Ureter (tissue), 1 donor: ENCODE measurements at regions not wholly inside any gene's neighbourhood (a gene's known extent, or its start where the extent isn't known, plus 50 kb on each side); places are given as distances from the start of the nearest gene placed in this dataset.
"Not testable (repeated sequence)": the region's sequence is repeated elsewhere in the genome, so short reads cannot be mapped to it uniquely, and the experiment has no call there.

Experiments used
- DNase-seq: peaks from one replicate; pipeline ENCODE4 v3.0.0-alpha.2; 2020; ENCODE audit warnings: low spot score
- donor health status: DM: yes; HTN: yes; CAD: no.

DNA sequence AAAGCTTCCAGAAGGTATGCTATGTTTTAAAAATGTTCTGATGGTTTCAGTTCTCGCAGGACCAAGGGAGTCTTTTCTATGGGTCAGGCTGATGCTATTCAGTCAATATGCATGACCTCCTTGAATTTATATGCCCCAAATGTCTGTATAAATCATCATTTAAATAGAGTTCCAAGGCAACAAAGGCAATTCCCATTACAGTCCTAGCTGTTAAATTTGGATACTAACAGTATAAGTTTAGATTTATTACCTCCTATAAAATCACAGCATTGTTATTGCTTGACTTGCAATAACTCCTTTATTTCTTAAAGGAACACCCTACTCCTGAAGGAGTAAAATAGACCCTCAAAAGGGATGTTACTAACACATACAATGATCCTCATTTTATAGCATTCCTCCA, 387.7 kb upstream of the CHD1 start:
- no peak for DNase-seq

DNA sequence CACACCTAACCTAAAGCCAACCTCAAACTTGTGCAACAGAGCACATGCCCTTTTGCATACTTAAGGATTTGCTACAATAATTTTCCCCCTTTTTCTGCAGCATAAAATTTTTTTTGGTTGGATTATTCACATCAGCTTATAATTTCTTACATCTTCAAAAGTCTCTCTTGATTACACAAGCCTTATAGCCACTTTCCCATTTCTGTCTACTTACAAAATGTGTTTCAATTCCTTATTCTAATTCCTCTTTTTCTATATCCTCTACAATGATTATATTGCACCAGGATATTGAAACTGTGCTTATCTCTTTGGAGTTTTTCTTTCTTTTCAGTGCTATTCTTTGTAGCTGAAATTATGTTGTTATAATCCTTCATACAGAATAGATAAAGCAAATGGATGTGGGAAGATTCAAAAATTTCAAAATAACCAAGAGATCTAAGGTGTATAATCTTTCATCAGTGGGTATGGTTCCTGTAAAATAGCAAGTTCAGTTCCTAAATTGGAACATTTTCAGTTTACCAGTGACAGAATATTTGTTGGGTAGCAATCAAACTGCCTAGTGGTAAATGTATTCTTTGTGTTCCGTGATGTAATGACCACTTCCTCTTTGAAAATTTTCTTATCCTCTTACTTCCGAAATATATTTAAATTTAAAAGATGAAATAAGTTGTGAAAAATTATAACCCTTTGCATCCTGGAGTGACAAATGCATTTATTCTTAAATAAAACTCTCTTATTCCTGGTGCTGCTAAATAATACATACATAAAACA, 386.8 kb upstream of the CHD1 start:
- DNase-seq: no peak

DNA sequence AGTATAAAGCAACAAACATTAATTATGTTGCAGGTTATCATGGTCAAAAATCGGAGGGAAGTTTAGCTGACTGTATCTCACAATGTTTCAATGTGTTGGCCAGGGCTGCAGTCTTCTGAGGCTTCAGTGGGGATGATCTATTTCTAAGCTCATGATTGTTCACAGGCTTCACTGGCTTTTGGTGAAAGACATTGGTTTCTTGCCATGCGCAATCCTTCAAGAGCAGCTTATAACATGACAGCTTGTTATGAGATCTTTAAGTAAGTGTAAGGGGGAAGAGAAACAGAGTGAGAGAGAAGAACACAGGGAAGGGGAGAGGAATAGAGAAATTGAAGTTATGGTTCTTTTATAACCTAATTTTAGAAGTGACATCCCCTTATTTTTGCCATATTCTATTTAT, 385.9 kb upstream of the CHD1 start:
- no peak for DNase-seq

DNA sequence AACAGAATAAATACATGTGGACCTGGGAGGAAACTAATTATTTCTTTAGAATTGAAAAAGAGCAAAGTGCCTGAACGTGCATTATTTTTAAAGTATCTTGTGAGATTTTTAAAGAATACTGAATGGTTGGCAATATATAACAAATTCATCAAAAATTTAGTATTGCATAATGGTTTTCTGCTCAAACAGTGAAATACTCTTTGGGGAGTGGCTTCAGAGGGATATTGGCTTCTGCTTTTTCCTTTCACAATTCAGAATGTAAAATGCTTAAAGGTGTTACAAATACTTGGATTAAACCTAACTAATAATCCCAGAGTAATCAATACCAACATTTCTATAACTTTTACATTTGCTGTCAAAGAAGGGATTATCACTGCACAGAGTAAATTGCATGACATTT, 379.3 kb upstream of the CHD1 start:
- DNase-seq: no peak

DNA sequence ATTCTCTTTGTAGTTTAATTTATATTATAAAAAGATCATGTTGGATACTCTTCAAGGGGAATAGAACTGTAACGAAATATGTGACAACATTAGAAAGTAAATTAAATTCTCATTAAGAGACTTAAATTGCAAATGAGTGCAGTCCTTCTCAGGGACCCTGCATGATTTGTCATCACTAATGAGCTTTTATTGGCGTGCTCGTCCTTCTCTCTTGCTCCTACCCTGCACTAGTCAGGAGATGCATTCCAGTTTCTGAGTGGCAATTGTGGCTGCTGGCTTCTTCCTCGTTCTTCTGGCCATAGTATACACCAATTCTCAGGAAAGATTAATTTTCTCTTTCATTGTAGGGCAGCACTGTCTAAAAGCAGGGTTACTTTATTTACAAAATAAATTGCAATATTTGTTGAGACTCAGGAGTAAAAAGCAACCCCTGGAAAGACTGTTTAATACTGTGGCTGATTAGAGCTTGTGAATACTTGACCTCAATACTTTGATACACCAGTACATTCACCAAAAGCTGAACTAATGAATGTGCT, 376.3 kb upstream of the CHD1 start:
- no peak for DNase-seq

DNA sequence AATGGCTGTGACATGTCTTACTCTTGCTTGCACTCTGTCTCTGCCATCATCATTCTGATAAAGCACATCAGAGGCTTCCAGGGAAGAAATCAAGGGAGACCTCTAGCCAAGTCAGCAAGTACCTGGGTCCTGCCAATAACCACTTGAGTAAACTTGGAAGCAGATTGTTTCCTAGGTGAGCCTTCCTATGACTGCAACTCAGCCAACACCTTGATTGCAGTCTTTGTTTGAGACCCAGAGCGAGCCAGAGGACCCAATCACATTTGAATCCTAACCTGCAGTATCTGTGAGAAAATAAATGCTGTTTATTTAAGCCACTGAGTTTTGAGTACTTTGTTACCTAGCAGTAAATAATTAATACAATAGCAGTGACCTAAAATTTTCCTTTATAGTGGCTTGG, 356.8 kb upstream of the CHD1 start:
- no peak for DNase-seq

DNA sequence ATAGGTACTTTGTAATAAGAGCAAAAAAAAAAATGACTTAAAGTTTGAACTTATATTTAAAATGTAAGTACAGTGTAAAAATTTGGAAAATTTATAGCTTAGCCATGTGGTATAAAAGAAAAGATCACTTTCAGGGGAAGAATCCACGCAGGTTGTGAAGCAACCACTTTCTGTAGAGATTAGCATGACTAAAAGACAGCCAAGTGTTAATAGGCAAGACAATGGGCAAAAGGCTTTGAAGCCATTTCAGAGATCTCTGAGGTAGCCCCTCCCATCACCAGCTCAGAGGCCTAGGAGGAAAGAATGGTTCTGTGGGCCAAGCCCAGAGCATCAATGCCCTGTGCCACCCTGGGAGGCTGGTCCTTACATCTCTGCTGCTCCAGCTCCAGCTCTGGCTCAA, 346.3 kb upstream of the CHD1 start:
- no peak for DNase-seq

DNA sequence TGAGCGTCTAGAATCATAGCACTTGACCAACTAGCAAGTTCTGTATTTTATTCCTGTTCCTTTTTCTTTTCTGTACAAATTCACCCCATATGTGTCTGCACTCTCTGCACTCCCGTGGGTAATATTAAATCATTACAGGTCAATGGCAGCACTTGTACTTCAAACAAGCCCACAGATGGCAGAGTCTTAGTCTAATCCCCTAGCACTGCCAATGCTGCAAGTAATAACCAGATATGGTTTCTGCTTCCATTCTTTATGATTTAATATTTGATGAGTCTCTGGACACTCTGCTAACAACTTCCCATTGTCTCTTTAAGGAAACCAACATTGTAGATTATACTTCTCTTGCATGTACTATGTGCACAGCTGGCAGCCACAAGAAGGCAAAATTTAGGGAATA, 343.8 kb upstream of the CHD1 start:
- DNase-seq: no peak

DNA sequence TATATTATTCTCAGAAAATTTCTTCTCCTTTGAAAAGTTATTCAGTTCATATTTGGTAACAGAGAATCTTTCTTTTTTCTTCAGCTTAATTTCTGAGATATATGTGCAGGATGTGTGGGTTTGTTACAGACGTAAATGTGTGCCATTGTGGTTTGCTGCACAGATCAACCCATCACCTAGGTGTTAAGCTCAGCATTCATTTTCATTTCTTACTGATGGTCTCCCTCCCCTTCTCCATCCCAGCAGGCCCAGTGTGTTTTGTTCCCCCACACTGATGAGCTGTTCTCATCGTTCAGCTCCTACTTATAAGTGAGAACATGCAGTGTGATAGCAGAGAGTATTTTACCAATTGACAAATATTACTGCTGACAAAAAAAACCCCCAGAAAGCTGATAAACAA, 330.0 kb upstream of the CHD1 start:
- DNase-seq: no peak

DNA sequence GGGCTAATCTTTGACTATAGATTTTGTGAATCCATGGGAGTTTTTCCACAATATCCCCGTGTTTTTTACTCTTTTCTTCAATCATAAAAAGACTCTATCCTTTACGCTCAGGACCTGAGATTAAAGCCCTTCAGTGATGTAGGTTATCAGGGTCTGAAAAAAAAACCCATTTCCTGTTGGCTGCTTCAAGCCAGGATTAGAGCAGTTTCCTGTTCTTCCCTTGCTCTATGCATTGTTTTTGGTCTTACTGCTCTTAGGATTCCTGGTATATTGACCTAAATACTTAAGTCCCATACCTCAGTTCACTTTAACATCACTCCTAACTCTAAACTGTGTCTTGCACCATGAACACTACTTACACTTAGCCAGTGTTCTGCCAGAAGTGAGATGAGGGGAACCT, 319.3 kb upstream of the CHD1 start:
- DNase-seq: no peak

DNA sequence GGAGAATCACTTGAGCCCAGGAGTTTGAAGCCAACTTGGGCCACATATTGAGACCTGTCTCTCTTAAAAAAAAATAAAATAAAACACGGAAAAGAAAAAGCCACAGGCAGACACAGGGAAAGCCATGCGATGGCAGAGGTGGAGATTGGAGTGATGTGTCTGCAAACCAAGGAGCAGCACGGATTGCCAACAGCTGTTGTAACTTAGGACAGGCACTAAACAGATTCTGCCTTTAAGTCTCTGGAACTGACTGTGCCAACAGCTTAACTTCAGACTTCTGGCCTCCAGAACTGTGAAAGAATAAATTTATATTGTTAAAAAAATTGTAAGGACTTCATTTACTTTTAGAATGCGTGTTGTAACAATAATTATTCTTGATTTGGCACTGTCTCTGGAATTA, 318.5 kb upstream of the CHD1 start:
- DNase-seq: no peak

DNA sequence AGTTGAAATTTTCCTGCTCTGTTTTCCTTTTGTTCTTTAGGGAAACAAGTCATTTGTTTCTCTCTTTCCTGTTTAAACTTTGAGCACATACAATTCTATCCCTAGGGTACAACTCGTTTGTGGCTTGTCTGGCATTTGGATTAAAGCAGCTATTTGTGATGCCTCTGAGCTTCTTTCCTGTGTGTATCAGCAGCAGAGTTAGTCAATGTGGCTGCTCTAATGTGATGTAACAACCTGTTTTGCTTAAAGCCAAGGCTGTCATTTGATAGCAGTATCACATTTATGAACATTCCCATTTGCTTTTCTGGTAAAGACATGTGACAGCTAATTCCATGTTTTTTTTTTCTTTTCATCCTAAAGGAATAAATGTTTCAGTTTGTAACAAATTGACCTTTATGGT, 314.3 kb upstream of the CHD1 start:
- DNase-seq: no peak

DNA sequence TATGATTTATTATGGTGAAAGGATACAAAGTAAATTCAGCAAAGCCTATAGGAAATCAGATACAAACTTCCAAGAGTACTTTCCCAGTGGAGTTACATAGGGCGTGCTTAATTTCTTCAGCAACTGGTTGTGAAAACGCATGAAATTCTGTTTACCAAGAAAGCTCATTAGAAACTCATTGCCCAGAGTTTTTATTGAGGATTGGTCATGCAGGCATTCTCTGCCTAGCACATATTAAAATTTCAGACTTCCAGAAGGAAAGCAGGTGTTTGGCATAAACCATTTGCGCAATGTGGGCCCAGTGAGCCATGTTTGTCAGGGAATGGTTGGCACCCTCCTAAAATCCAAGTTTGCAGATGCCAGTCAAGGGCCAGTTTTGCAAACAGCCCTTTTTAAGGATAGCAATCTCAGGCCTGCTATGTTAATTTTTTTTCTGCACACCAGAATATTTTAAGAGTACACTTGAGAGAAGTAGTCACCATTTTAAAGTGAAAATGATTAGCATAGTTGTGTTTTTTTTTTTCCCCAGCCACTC, 311.1 kb upstream of the CHD1 start:
- no peak for DNase-seq

DNA sequence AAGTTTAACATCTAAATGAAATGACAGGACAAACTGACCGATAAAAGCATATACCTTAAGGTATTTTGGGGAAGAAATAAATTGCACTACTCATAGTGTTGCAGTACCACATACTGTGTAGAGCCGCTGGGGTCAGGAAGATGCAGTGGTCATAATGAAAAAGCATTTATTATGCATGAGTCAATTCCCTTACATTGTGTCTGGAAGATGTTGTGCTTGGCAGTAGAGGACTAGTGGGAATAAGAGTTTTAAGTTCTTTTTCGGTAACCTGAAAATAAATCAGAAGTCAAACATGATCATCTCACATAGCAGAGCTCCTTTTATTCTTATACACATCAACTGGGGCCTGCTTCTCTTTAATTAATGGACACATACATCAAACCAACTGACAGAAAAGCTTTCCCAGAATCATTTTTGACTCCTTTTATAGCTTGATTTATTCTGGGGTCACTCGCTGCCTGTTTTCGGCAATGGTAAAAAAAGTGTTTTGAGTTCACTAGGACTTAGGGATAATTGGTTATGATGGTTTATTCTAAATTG, 262.5 kb upstream of the CHD1 start:
- no peak for DNase-seq

DNA sequence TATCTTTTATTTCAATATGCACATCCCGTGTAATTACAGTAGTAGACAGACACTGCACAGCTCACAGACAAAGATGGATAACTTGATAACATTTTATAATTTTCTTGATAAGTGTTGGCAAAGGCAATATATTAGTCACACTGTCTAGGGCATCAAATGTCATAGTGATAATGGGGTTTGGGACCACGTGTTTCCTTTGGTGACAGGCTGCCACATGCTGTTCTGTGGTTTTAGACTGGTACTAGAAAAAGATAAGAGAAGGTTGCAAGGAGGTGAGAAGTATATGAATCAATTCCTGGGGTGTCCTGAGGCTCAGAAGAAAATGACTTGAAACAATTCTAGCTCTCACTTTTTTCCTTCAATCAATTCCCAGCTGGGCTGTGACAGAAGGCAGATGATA, 258.8 kb upstream of the CHD1 start:
- no peak for DNase-seq

DNA sequence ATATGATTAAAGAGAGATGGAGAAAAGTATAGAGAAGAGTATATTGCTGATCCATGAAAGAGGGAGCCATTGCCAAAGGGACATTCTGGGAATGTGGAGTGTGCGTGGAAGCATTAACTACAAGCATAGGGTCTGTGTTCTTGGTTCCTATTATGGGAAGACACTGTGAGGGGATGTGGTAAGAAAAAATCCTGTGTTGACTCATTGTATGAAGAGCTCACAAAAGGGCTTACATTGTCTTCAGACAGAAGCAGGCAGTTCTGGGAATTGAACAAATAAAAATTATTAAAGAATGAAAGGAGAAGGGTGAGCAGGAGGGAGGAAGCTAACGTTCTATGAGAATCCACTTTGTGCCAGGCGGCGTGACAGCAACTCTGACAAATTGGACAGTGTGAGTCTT, 250.4 kb upstream of the CHD1 start:
- DNase-seq: no peak

DNA sequence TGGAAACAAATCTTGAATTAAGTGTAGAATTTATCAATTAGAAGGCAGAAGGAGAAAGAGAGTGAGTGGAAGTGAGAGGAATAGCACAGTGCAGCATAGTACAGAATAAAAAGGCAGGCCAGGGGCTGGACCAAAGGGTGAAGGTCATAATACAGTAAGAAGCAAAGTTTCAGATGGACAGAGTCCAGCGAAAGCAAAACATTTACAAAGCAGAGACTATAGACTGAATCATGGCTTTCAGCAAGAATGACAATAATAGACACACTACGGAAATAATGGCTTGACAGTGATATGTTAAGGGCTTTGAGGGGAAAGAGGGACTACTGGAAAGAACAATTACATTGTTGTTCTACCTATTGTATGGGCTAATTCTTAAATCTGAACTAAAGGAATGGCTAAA, 249.0 kb upstream of the CHD1 start:
- no peak for DNase-seq

DNA sequence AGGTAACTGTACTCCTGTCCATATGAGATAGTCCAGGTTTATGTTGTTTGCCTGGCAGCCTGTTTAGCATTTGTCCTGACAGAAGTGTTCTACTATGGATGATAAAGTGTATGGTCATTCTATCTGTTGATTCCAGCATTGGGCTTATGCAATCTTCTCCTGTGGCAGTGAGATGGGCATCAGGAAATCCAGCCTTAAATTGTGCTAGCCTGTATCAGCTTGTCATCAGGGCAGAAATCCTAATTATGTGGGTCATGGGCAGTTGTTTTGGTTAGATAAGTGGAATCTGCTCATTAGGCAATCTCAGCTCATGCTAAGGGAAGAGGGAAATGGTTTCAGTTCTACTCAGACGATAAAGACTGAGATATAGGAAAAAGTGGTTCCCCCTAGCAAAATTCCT, 247.4 kb upstream of the CHD1 start:
- DNase-seq: no peak

DNA sequence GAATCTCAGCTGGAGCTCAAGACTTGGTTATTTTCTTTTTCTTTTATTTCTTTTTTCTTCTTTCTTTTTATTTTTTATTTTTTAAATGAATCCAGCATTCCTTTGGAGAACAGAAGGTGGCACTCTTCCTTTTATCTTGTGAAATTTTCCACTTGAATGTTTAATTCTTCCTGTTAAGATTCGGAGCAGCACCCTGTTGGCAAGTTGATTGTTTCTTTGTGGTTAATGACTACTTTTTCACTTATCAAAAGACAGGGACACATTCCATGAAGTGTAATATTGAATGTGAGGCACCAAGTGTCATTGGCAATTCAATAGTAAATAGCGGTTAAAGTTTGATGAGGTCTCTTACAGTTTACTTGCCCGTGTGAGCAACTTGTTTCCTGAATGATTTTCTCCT, 240.5 kb upstream of the CHD1 start:
- no peak for DNase-seq

DNA sequence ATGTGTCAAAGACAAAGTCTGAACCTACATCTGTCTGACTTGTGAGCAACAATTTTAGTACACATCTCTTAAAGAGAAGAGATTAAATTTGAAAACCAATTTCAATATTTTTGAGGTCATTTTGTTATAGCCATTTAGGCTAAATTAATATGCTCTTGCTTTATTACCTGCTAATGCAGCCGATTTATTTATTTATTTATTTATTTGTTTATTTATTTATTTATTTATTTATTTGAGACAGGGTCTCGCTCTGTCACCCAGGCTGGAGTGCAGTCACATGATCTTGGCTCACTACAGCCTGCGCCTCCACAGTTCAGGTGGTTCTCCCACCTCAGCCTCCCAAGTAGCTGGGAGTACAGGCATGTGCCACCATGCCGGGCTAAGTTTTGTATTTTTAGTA, 232.7 kb upstream of the CHD1 start:
- not testable (repeated sequence) for DNase-seq

DNA sequence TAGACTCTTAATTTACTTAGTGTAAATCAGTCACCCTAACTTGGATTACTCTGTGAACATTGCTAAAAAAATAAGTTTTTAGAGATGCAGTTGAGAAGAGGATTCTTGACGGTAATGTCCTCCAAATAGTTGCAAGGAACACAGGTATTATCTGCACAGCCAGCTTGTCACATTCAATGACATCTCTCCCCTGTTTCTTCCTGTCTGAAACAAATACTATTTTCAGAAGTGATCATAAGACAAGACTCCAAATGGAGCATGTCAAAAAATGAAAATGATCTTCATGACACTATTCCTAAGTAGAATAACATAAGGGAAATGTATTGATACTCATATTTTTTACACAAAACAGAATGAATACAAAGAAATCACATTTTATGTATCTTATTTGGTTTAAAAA, 227.9 kb upstream of the CHD1 start:
- no peak for DNase-seq

DNA sequence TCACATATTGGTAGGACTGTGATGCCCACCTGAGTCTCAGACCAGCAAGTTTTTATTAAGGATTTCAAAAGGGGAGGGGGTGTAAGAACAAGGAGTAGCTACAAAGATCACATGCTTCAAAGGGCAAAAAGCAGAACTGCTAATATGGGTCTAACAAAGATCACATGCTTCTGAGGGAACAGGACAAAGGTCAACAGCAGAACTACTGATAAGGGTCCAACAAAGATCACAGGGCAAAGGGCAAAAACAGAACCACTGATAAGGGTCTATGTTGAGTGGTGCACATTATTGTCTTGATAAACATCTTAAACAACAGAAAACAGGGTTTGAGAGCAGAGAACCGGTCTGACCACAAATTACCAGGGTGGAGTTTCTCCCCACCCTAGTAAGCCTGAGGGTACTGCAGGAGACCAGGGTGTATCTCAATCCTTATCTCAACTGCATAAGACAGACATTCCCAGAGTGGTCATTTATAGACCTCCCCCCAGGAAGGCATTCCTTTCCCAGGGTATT, 214.5 kb upstream of the CHD1 start:
- not testable (repeated sequence) for DNase-seq

DNA sequence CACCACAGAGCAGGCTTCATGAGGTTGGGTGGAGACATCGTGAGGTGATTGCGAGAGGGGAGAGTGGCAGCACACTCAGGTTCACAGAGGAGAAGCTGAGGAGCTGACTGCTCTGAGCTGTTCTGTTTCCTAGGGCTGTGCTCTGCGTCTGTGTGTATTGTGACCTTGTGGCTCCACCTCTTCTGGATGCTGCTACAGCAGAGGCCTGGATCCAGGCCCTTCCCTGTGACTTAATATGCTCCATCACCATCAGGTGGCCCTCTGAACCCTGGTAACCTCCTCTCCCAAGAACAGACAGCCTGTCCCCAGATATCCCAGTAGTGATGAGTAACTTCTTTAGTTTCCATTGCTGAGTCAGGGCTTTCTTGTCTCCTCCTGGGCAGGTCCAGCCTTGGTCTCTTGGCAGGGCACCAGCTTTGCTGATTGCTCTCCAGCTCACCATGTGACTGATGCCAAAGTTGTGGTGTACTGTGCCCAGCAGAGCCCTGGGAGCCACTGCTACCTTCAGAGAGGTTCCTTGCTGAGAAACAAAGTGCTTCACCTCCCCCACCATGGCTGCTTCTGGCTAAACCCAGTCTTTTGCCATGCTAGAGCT, 212.8 kb upstream of the CHD1 start:
- no peak for DNase-seq
